Effector memory CD8-positive, alpha-beta T cell (primary cell): ENCODE measurements at regions not wholly inside any gene's neighbourhood (a gene's known extent, or its start where the extent isn't known, plus 50 kb on each side); places are given as distances from the start of the nearest gene placed in this dataset.

ENCODE experiments used
- ATAC-seq: fragments of 150-1000 bp; cut with Tn5 transposase; replicated peaks from 2 replicates; pipeline ENCODE4 v1.10.0; 2021; ENCODE audit warnings: mild to moderate bottlenecking, moderate library complexity
- DNase-seq, 3 experiments: peaks; one replicate each; pipeline ENCODE4 v3.0.0; 2021
- H3K27ac Mint-ChIP-seq, 2 donors: one replicate each; pipeline ENCODE4 v1.8.0; 2022; ENCODE audit warnings: mild to moderate bottlenecking in 2 of 2, mixed read lengths in 2 of 2, moderate library complexity in 2 of 2
- H3K27me3 Mint-ChIP-seq, 2 donors: one replicate each; pipeline ENCODE4 v1.8.0; 2022; ENCODE audit warnings: mixed read lengths in 2 of 2
- H3K36me3 Mint-ChIP-seq: one replicate; pipeline ENCODE4 v1.8.0; 2022; ENCODE audit warnings: mild to moderate bottlenecking, moderate library complexity, mixed read lengths; ENCODE audit not compliant: insufficient read depth
- H3K4me1 Mint-ChIP-seq, 2 donors: one replicate each; pipeline ENCODE4 v1.8.0; 2022; ENCODE audit warnings: low read depth in 2 of 2, mixed read lengths in 2 of 2
- H3K4me3 Mint-ChIP-seq, 2 donors: one replicate each; pipeline ENCODE4 v1.8.0; 2022; ENCODE audit warnings: mild to moderate bottlenecking in 2 of 2, mixed read lengths in 2 of 2, moderate library complexity in 2 of 2
- H3K9me3 Mint-ChIP-seq, 2 donors: one replicate each; pipeline ENCODE4 v1.8.0; 2022; ENCODE audit warnings: mixed read lengths in 2 of 2

GRCh38 chr2:48017136-48017535 lies 110.8 kb upstream of the FBXO11 start:
- ATAC-seq = no peak
- no peak overlapping the region for H3K4me3 Mint-ChIP-seq
- no peaks in the 10 kb centered on the region for H3K9me3 Mint-ChIP-seq
- peaks cover 2% of the 10 kb centered on the region for H3K36me3 Mint-ChIP-seq
- no peak for DNase-seq
- H3K4me1 Mint-ChIP-seq = no peaks in the 10 kb centered on the region
- no peak overlapping the region for H3K27ac Mint-ChIP-seq
- H3K27me3 Mint-ChIP-seq = peaks cover 36 to 42% of the 10 kb centered on the region in 2 donors

GRCh38 chr2:48018480-48018879 lies 112.2 kb upstream of the FBXO11 start:
- Mint-ChIP-seq H3K4me1 (no peaks in the 10 kb centered on the region), H3K4me3 (no peak overlapping the region), H3K36me3 (peaks cover 2% of the 10 kb centered on the region), H3K27ac (no peak overlapping the region), H3K27me3 (peaks cover 41 to 48% of the 10 kb centered on the region in 2 donors), H3K9me3 (no peaks in the 10 kb centered on the region)
- ATAC-seq (no peak), DNase-seq (no peak)

- Mint-ChIP-seq H3K27me3 (peaks cover 8 to 40% of the 10 kb centered on the region in 2 donors), H3K4me1 (no peaks in the 10 kb centered on the region), H3K9me3 (no peaks in the 10 kb centered on the region), H3K36me3 (no peaks in the 10 kb centered on the region), H3K27ac (no peak overlapping the region), H3K4me3 (no peak overlapping the region)
- DNase-seq = no peak
- ATAC-seq = no peak
These were observed 120.6 kb upstream of the FBXO11 start for GRCh38 chr2:48026865-48027264.

- Mint-ChIP-seq H3K36me3 (no peaks in the 10 kb centered on the region), H3K27me3 (peaks cover 0 to 10% of the 10 kb centered on the region in 2 donors), H3K4me1 (no peaks in the 10 kb centered on the region), H3K9me3 (no peaks in the 10 kb centered on the region), H3K27ac (no peak overlapping the region), H3K4me3 (no peak overlapping the region)
- ATAC-seq = no peak
- no peak for DNase-seq
These were observed 126.5 kb upstream of the FBXO11 start for GRCh38 chr2:48032765-48033164.

- Mint-ChIP-seq H3K4me1 (no peaks in the 10 kb centered on the region), H3K27ac (no peak overlapping the region)
- ATAC-seq = no peak
These were observed 128.0 kb upstream of the FBXO11 start for GRCh38 chr2:48034295-48034694.

GRCh38 chr2:48036312-48036711 lies 130.0 kb upstream of the FBXO11 start:
- Mint-ChIP-seq H3K27ac (no peak overlapping the region), H3K36me3 (peaks cover 2% of the 10 kb centered on the region), H3K9me3 (peaks cover 0 to 2% of the 10 kb centered on the region in 2 donors), H3K27me3 (peaks cover 19 to 29% of the 10 kb centered on the region in 2 donors), H3K4me1 (no peaks in the 10 kb centered on the region), H3K4me3 (no peak overlapping the region)
- DNase-seq (no peak), ATAC-seq (no peak)

More at GRCh38 chr2:48034295-48034694, 128.0 kb upstream of the FBXO11 start:
- no peaks in the 10 kb centered on the region for H3K9me3 Mint-ChIP-seq
- DNase-seq = no peak
- no peak overlapping the region for H3K4me3 Mint-ChIP-seq
- peaks cover 0 to 8% of the 10 kb centered on the region in 2 donors for H3K27me3 Mint-ChIP-seq
- H3K36me3 Mint-ChIP-seq = peaks cover 2% of the 10 kb centered on the region

- Mint-ChIP-seq H3K9me3 (peaks cover 0 to 2% of the 10 kb centered on the region in 2 donors), H3K36me3 (peaks cover 2% of the 10 kb centered on the region), H3K4me3 (no peak overlapping the region), H3K27me3 (peaks cover 48 to 50% of the 10 kb centered on the region in 2 donors), H3K27ac (no peak overlapping the region), H3K4me1 (no peaks in the 10 kb centered on the region)
- ATAC-seq (no peak), DNase-seq (no peak)
These were observed 133.1 kb upstream of the FBXO11 start for GRCh38 chr2:48039209-48039990.

GRCh38 chr2:48043131-48043700 lies 136.9 kb upstream of the FBXO11 start:
- peaks cover 2% of the 10 kb centered on the region for H3K36me3 Mint-ChIP-seq
- no peak for ATAC-seq
- H3K4me1 Mint-ChIP-seq = no peaks in the 10 kb centered on the region
- peaks cover 0 to 2% of the 10 kb centered on the region in 2 donors for H3K9me3 Mint-ChIP-seq
- no peak for DNase-seq
- H3K27ac Mint-ChIP-seq = no peak overlapping the region
- H3K27me3 Mint-ChIP-seq = peaks cover 49 to 59% of the 10 kb centered on the region in 2 donors
- H3K4me3 Mint-ChIP-seq = no peak overlapping the region

- no peak overlapping the region for H3K4me3 Mint-ChIP-seq
- H3K4me1 Mint-ChIP-seq = no peaks in the 10 kb centered on the region
- peaks cover 49 to 59% of the 10 kb centered on the region in 2 donors for H3K27me3 Mint-ChIP-seq
- H3K27ac Mint-ChIP-seq = no peak overlapping the region
- H3K36me3 Mint-ChIP-seq = peaks cover under 1% of the 10 kb centered on the region
- DNase-seq = no peak
- ATAC-seq = no peak
- peaks cover 0 to 2% of the 10 kb centered on the region in 2 donors for H3K9me3 Mint-ChIP-seq
These were observed 137.4 kb upstream of the FBXO11 start for GRCh38 chr2:48043746-48044145.

- Mint-ChIP-seq H3K36me3 (no peaks in the 10 kb centered on the region), H3K4me1 (no peaks in the 10 kb centered on the region), H3K27ac (no peak overlapping the region), H3K9me3 (no peaks in the 10 kb centered on the region), H3K4me3 (no peak overlapping the region), H3K27me3 (peaks cover 34 to 53% of the 10 kb centered on the region in 2 donors)
- ATAC-seq (no peak), DNase-seq (no peak)
These were observed 139.3 kb upstream of the FBXO11 start for GRCh38 chr2:48045613-48046012.

- Mint-ChIP-seq H3K27ac (no peak overlapping the region), H3K27me3 (peaks cover 11 to 23% of the 10 kb centered on the region in 2 donors), H3K4me1 (no peaks in the 10 kb centered on the region), H3K4me3 (no peak overlapping the region), H3K9me3 (no peaks in the 10 kb centered on the region), H3K36me3 (no peaks in the 10 kb centered on the region)
- ATAC-seq (no peak), DNase-seq (no peak)
These were observed 142.3 kb upstream of the FBXO11 start for GRCh38 chr2:48048476-48049171.

GRCh38 chr2:48049371-48049770 lies 143.1 kb upstream of the FBXO11 start:
- Mint-ChIP-seq H3K4me3 (no peak overlapping the region), H3K27me3 (peaks cover 12 to 15% of the 10 kb centered on the region in 2 donors), H3K9me3 (no peaks in the 10 kb centered on the region), H3K36me3 (no peaks in the 10 kb centered on the region), H3K4me1 (no peaks in the 10 kb centered on the region), H3K27ac (no peak overlapping the region)
- ATAC-seq (no peak), DNase-seq (no peak)

- ATAC-seq = no peak
These were observed 144.4 kb upstream of the FBXO11 start for GRCh38 chr2:48050711-48051110.

More at GRCh38 chr2:48050711-48051110, 144.4 kb upstream of the FBXO11 start:
- Mint-ChIP-seq H3K36me3 (no peaks in the 10 kb centered on the region), H3K4me3 (no peak overlapping the region), H3K27me3 (peaks cover 11 to 13% of the 10 kb centered on the region in 2 donors), H3K4me1 (no peaks in the 10 kb centered on the region), H3K27ac (no peak overlapping the region), H3K9me3 (no peaks in the 10 kb centered on the region)
- DNase-seq = no peak
